ENCODE measurements at regions not wholly inside any gene's neighbourhood (a gene's known extent, or its start where the extent isn't known, plus 50 kb on each side); places are given as distances from the start of the nearest gene placed in this dataset.
"Not testable (repeated sequence)": the region's sequence is repeated elsewhere in the genome, so short reads cannot be mapped to it uniquely, and the experiment has no call there.

- DNase-seq, result peak in 1 of 2 experiments; percentile 27
These were observed 490.8 kb upstream of the ADGRL4 start for GRCh38 chr1:79497193-79497773.

- DNase-seq, result no peak
These were observed 489.6 kb upstream of the ADGRL4 start for GRCh38 chr1:79496129-79496528.

- not testable (repeated sequence) for DNase-seq
These were observed 487.2 kb upstream of the ADGRL4 start for GRCh38 chr1:79493702-79494101.

GRCh38 chr1:79488572-79489121, 482.1 kb upstream of the ADGRL4 start:
- DNase-seq, result not testable (repeated sequence)

- DNase-seq, result no peak
These were observed 472.3 kb upstream of the ADGRL4 start for GRCh38 chr1:79478728-79479373.

- DNase-seq, result no peak
These were observed 471.6 kb upstream of the ADGRL4 start for GRCh38 chr1:79478160-79478559.

GRCh38 chr1:79472067-79472656, 465.6 kb upstream of the ADGRL4 start:
- DNase-seq, result no peak

- DNase-seq, result no peak
These were observed 462.6 kb upstream of the ADGRL4 start for GRCh38 chr1:79469139-79469538.

- no peak for DNase-seq
These were observed 454.4 kb upstream of the ADGRL4 start for GRCh38 chr1:79460773-79461436.

GRCh38 chr1:79457562-79458224, 451.2 kb upstream of the ADGRL4 start:
- DNase-seq, result no peak

GRCh38 chr1:79448426-79448825, 441.9 kb upstream of the ADGRL4 start:
- no peak for DNase-seq

GRCh38 chr1:79441238-79441637, 434.7 kb upstream of the ADGRL4 start:
- DNase-seq, result no peak

GRCh38 chr1:79437540-79437939, 431.0 kb upstream of the ADGRL4 start:
- DNase-seq, result no peak

GRCh38 chr1:79431340-79431739, 424.8 kb upstream of the ADGRL4 start:
- no peak for DNase-seq

- no peak for DNase-seq
These were observed 423.9 kb upstream of the ADGRL4 start for GRCh38 chr1:79430437-79430836.

- DNase-seq, result no peak
These were observed 416.2 kb upstream of the ADGRL4 start for GRCh38 chr1:79422726-79423125.

- DNase-seq, result no peak
These were observed 392.0 kb upstream of the ADGRL4 start for GRCh38 chr1:79398501-79398900.

GRCh38 chr1:79396901-79397300, 390.4 kb upstream of the ADGRL4 start:
- DNase-seq, result no peak

- no peak for DNase-seq
These were observed 382.3 kb upstream of the ADGRL4 start for GRCh38 chr1:79388694-79389361.

- DNase-seq, result no peak
These were observed 380.2 kb upstream of the ADGRL4 start for GRCh38 chr1:79386730-79387129.

- DNase-seq, result no peak
These were observed 373.5 kb upstream of the ADGRL4 start for GRCh38 chr1:79380078-79380477.

GRCh38 chr1:79376106-79376505, 369.6 kb upstream of the ADGRL4 start:
- DNase-seq, result no peak

- no peak for DNase-seq
These were observed 368.8 kb upstream of the ADGRL4 start for GRCh38 chr1:79375352-79375751.
